Liver (tissue), 8 donors: ENCODE measurements at regions not wholly inside any gene's neighbourhood (a gene's known extent, or its start where the extent isn't known, plus 50 kb on each side); places are given as distances from the start of the nearest gene placed in this dataset.

Experiments
- DNase-seq: peaks from one replicate; pipeline ENCODE4 v3.0.0-alpha.2; 2017; ENCODE audit warnings: low spot score
- H3K27ac ChIP-seq, 2 donors: one replicate each; pipeline ENCODE4 v1.7.0; 2013; ENCODE audit warnings: inconsistent platforms in 2 of 2, low read length in 2 of 2, control low read depth in 1 of 2, low read depth in 1 of 2, mild to moderate bottlenecking in 1 of 2
- H3K27me3 ChIP-seq, 4 donors: one replicate each; pipeline versions ENCODE4 v1.6.1 to v1.7.0; 2013; ENCODE audit warnings: low read length in 3 of 4, inconsistent platforms in 1 of 4, mild to moderate bottlenecking in 1 of 4, moderate library complexity in 1 of 4; ENCODE audit not compliant: control insufficient read depth in 4 of 4, insufficient read depth in 4 of 4
- H3K36me3 ChIP-seq, 4 donors: one replicate each; pipeline versions ENCODE4 v1.6.1 to v1.7.0; 2013; ENCODE audit warnings: low read length in 3 of 4, mild to moderate bottlenecking in 3 of 4, low read depth in 1 of 4, moderate library complexity in 1 of 4; ENCODE audit not compliant: control insufficient read depth in 4 of 4, insufficient read depth in 3 of 4
- H3K4me1 ChIP-seq, 4 donors: one replicate each; pipeline versions ENCODE4 v1.6.1 to v1.7.0; 2013; ENCODE audit warnings: low read length in 3 of 4, mild to moderate bottlenecking in 3 of 4, moderate library complexity in 1 of 4; ENCODE audit not compliant: control insufficient read depth in 4 of 4, insufficient read depth in 4 of 4
- H3K4me3 ChIP-seq, 3 donors: one replicate each; pipeline versions ENCODE4 v1.6.1 to v1.7.0; 2013; ENCODE audit warnings: low read length in 3 of 3, control low read depth in 1 of 3, low read depth in 1 of 3, mild to moderate bottlenecking in 1 of 3
- H3K9ac ChIP-seq, 2 donors: one replicate each; pipeline ENCODE4 v1.7.0; 2013; ENCODE audit warnings: low read length in 2 of 2, mild to moderate bottlenecking in 2 of 2, moderate library complexity in 2 of 2, control low read depth in 1 of 2, low read depth in 1 of 2
- H3K9me3 ChIP-seq, 4 donors: one replicate each; pipeline versions ENCODE4 v1.6.1 to v1.7.0; 2013; ENCODE audit warnings: low read length in 3 of 4; ENCODE audit not compliant: control insufficient read depth in 4 of 4
- ATF3 ChIP-seq: IDR thresholded peaks from 2 replicates; pipeline ENCODE4 v1.6.1; 2016; ENCODE audit warnings: antibody characterized with exemption
- CTCF ChIP-seq: fragments of 150-350 bp; IDR thresholded peaks from 2 replicates; pipeline ENCODE4 v1.5.1; 2017; ENCODE audit warnings: improper control_type of control experiment, low read depth, low read length; ENCODE audit not compliant: missing input control
- EGR1 ChIP-seq, 2 donors: IDR thresholded peaks; 2 replicates each; pipeline ENCODE4 v1.6.1; 2016 to 2018; ENCODE audit warnings: antibody characterized with exemption in 2 of 2, low read depth in 2 of 2
- FOXA1 ChIP-seq: IDR thresholded peaks from 2 replicates; pipeline ENCODE4 v1.6.1; 2016; ENCODE audit warnings: antibody characterized with exemption
- FOXA2 ChIP-seq: IDR thresholded peaks from 2 replicates; pipeline ENCODE4 v1.6.1; 2016; ENCODE audit warnings: antibody characterized with exemption
- HNF4A ChIP-seq, 2 donors: conservative IDR thresholded peaks; 2 replicates each; pipeline ENCODE4 v1.6.1; 2016; ENCODE audit warnings: antibody characterized with exemption in 2 of 2, mild to moderate bottlenecking in 2 of 2
- HNF4G ChIP-seq: IDR thresholded peaks from 2 replicates; pipeline ENCODE4 v1.6.1; 2016; ENCODE audit warnings: antibody characterized with exemption
- JUND ChIP-seq, 2 donors: IDR thresholded peaks; 2 replicates each; pipeline ENCODE4 v1.6.1; 2016; ENCODE audit warnings: antibody characterized with exemption in 2 of 2
- MAX ChIP-seq: IDR thresholded peaks from 2 replicates; pipeline ENCODE4 v1.6.1; 2016; ENCODE audit warnings: antibody characterized with exemption
- NR2F2 ChIP-seq: IDR thresholded peaks from 2 replicates; pipeline ENCODE4 v1.6.1; 2016; ENCODE audit warnings: antibody characterized with exemption
- RAD21 ChIP-seq, 2 donors: IDR thresholded peaks; 2 replicates each; pipeline ENCODE4 v1.6.1; 2016; ENCODE audit warnings: antibody characterized with exemption in 2 of 2, mild to moderate bottlenecking in 2 of 2
- REST ChIP-seq: IDR thresholded peaks from 2 replicates; pipeline ENCODE4 v1.6.1; 2016; ENCODE audit warnings: antibody characterized with exemption, mild to moderate bottlenecking
- RXRA ChIP-seq, 2 donors: IDR thresholded peaks; 2 replicates each; pipeline ENCODE4 v1.6.1; 2017 to 2018; ENCODE audit warnings: antibody characterized with exemption in 2 of 2, mild to moderate bottlenecking in 1 of 2
- SP1 ChIP-seq: IDR thresholded peaks from 2 replicates; pipeline ENCODE4 v1.6.1; 2018; ENCODE audit warnings: antibody characterized with exemption, mild to moderate bottlenecking
- TAF1 ChIP-seq: conservative IDR thresholded peaks from 2 replicates; pipeline ENCODE4 v1.6.1; 2016; ENCODE audit warnings: antibody characterized with exemption, mild to moderate bottlenecking
- ZBTB33 ChIP-seq: IDR thresholded peaks from 2 replicates; pipeline ENCODE4 v1.6.1; 2016; ENCODE audit warnings: antibody characterized with exemption
- WGBS: extraction: QIAGEN DNeasy Blood & Tissue Kit; methylation state at CpG from one replicate; pipeline ENCODE4 v1.1.7; 2013; 5-methylcytosine and 5-hydroxymethylcytosine counted together
- donor health status: healthy.
- donor health status: healthy.
- donor health status: healthy.
- donor health status: healthy.
- donor health status: healthy.

- TF ChIP-seq MAX, result no peak
- TF ChIP-seq JUND (IDR thresholded peaks at IDR 0.05), result no peak
- TF ChIP-seq FOXA1, result no peak
- no peak for TF ChIP-seq RAD21 (IDR thresholded peaks at IDR 0.05)
- no peak for TF ChIP-seq FOXA2
- no peak for TF ChIP-seq RXRA (IDR thresholded peaks at IDR 0.05)
- TF ChIP-seq EGR1 (IDR thresholded peaks at IDR 0.05; ENCODE audit: low read depth in 2 of 2), result no peak
- no peak for TF ChIP-seq SP1
- no peak for TF ChIP-seq NR2F2
- TF ChIP-seq TAF1, result no peak
Measured at GRCh38 chr13:78841358-78841963, 182.5 kb upstream of the OBI1 start (continued).

- TF ChIP-seq ZBTB33 (no peak), JUND (IDR thresholded peaks at IDR 0.05) (no peak), EGR1 (IDR thresholded peaks at IDR 0.05; ENCODE audit: low read depth in 2 of 2) (no peak), RAD21 (IDR thresholded peaks at IDR 0.05) (no peak), FOXA2 (no peak), MAX (no peak), HNF4G (no peak), RXRA (IDR thresholded peaks at IDR 0.05) (no peak), FOXA1 (no peak), CTCF (no peak), REST (no peak), TAF1 (no peak), HNF4A (conservative IDR thresholded peaks at IDR 0.05) (no peak), ATF3 (no peak)
- H3K4me1 ChIP-seq, result no peaks in the 10 kb centered on the region
Measured at GRCh38 chr13:78836238-78836784, 177.4 kb upstream of the OBI1 start.

More at GRCh38 chr13:78836238-78836784, 177.4 kb upstream of the OBI1 start:
- H3K27me3 ChIP-seq, result peaks cover 0 to 4% (median 0%) of the 10 kb centered on the region in 4 donors
- no peak overlapping the region for H3K27ac ChIP-seq
- no peak overlapping the region for H3K4me3 ChIP-seq
- 76% methylated on average over 3 of the region's 3 CpGs for WGBS
- no peaks in the 10 kb centered on the region for H3K9me3 ChIP-seq
- H3K9ac ChIP-seq, result no peak overlapping the region
- no peaks in the 10 kb centered on the region for H3K36me3 ChIP-seq
- DNase-seq, result no peak
